Endothelial cell of umbilical vein (primary cell): ENCODE measurements at regions not wholly inside any gene's neighbourhood (a gene's known extent, or its start where the extent isn't known, plus 50 kb on each side); places are given as distances from the start of the nearest gene placed in this dataset.

Experiments
- BruUV-seq: library from RNA; stranded (reverse); fragments of 400-500 nt; replicated peaks from 2 replicates; lab custom pipeline; 2021; lab: Mats Ljungman, UMichigan
- CTCF ChIA-PET: fragments of 300-600, 350-600 bp; sonication (Branson Sonifier 250); formaldehyde crosslinking; loops from one replicate; lab custom pipeline; 2021; ENCODE audit warnings: antibody characterized with exemption, inconsistent platforms; lab: Charles Lee
- POLR2A ChIA-PET: fragments of 300-600, 350-600 bp; sonication (Branson Sonifier 250); formaldehyde crosslinking; loops from one replicate; lab custom pipeline; 2021; ENCODE audit warnings: antibody characterized with exemption, inconsistent platforms; lab: Charles Lee
- DNase-seq: peaks from one replicate; pipeline ENCODE4 v3.0.0-alpha.2; 2011; ENCODE audit warnings: low read depth, low spot score
- FAIRE-seq: peaks from 2 replicates; lab custom pipeline; 2011; peaks lifted over from hg19 to GRCh38; lab: Jason Lieb, UNC
- H2AFZ ChIP-seq: 2 replicates; pipeline ENCODE4 v1.6.0; 2012; ENCODE audit warnings: low read depth, low read length, control low read depth, inconsistent platforms
- H3K27ac ChIP-seq: 2 replicates; pipeline ENCODE4 v1.5.1; 2011; ENCODE audit warnings: low read depth, mild to moderate bottlenecking, control low read depth, low read length, moderate library complexity; ENCODE audit not compliant: insufficient read depth
- H3K27me3 ChIP-seq, 2 experiments: 2 replicates each; pipeline versions ENCODE4 v1.6.0 to v1.6.1; 2011; ENCODE audit warnings: low read length in 2 of 2, mixed read lengths in 1 of 2; ENCODE audit not compliant: control insufficient read depth in 2 of 2, insufficient read depth in 2 of 2
- H3K36me3 ChIP-seq, 2 experiments: 2 replicates in 1 of 2; 3 replicates in 1 of 2; pipeline ENCODE4 v1.5.1; 2011; ENCODE audit warnings: low read length in 2 of 2, mild to moderate bottlenecking in 1 of 2, moderate library complexity in 1 of 2; ENCODE audit not compliant: control insufficient read depth in 2 of 2, insufficient read depth in 2 of 2; ENCODE audit errors: extremely low read depth in 1 of 2
- H3K4me1 ChIP-seq: 3 replicates; pipeline ENCODE4 v1.5.1; 2011; ENCODE audit warnings: mild to moderate bottlenecking, low read length; ENCODE audit not compliant: control insufficient read depth, insufficient read depth; ENCODE audit errors: extremely low read depth
- H3K4me2 ChIP-seq: 2 replicates; pipeline ENCODE4 v1.6.1; 2011; ENCODE audit warnings: low read length, control low read depth, mixed read lengths; ENCODE audit not compliant: insufficient read depth
- H3K4me3 ChIP-seq, 3 experiments: fragments of 200-600 bp in 1 of 3; sonication (generic), shearing (Covaris generic) in 1 of 3; replicated peaks in 1 of 3; 2 replicates each; pipeline ENCODE4 v1.5.1; 2011 to 2016; ENCODE audit warnings: control low read depth in 3 of 3, low read length in 3 of 3, mild to moderate bottlenecking in 2 of 3, inconsistent platforms in 1 of 3, low read depth in 1 of 3, moderate library complexity in 1 of 3; ENCODE audit not compliant: insufficient read depth in 1 of 3
- H3K79me2 ChIP-seq: 2 replicates; pipeline ENCODE4 v1.6.0; 2012; ENCODE audit warnings: low read length, inconsistent platforms; ENCODE audit not compliant: control insufficient read depth, insufficient read depth
- H3K9ac ChIP-seq: replicated peaks from 2 replicates; pipeline ENCODE3; 2011; ENCODE audit warnings: low read length, control low read depth; ENCODE audit not compliant: insufficient read depth; ENCODE audit errors: extremely low read depth
- H3K9me1 ChIP-seq: replicated peaks from 3 replicates; pipeline ENCODE4 v1.6.0; 2011; ENCODE audit warnings: mild to moderate bottlenecking, low read length; ENCODE audit not compliant: control insufficient read depth, insufficient read depth; ENCODE audit errors: extremely low read depth
- H3K9me3 ChIP-seq: replicated peaks from 2 replicates; pipeline ENCODE4 v1.5.1; 2012; ENCODE audit warnings: low read length, inconsistent platforms; ENCODE audit not compliant: control insufficient read depth, insufficient read depth
- H4K20me1 ChIP-seq: replicated peaks from 2 replicates; pipeline ENCODE3; 2011; ENCODE audit warnings: mild to moderate bottlenecking, low read length; ENCODE audit not compliant: control insufficient read depth, insufficient read depth; ENCODE audit errors: extremely low read depth
- EZH2 ChIP-seq: IDR thresholded peaks from 2 replicates; pipeline ENCODE4 v1.6.1; 2012; ENCODE audit warnings: borderline replicate concordance, low read depth, mild to moderate bottlenecking, moderate library complexity, low read length, inconsistent platforms; ENCODE audit not compliant: severe bottlenecking
- FOS ChIP-seq: IDR thresholded peaks from 2 replicates; pipeline ENCODE4 v1.6.1; 2011; ENCODE audit warnings: mild to moderate bottlenecking, low read length, moderate library complexity, borderline replicate concordance; ENCODE audit not compliant: insufficient read depth
- GATA2 ChIP-seq: IDR thresholded peaks from 2 replicates; pipeline ENCODE4 v1.7.0; 2011; ENCODE audit warnings: low read depth, mild to moderate bottlenecking, moderate library complexity, mixed read lengths, low read length; ENCODE audit not compliant: insufficient read length, insufficient read depth
- JUN ChIP-seq: IDR thresholded peaks from 2 replicates; pipeline ENCODE4 v1.6.1; 2011; ENCODE audit warnings: borderline replicate concordance, low read depth; ENCODE audit not compliant: insufficient read length, insufficient read depth
- MAX ChIP-seq: IDR thresholded peaks from 2 replicates; pipeline ENCODE4 v1.6.1; 2011; ENCODE audit not compliant: insufficient read depth, insufficient read length
- MYC ChIP-seq: IDR thresholded peaks from one replicate; pipeline ENCODE4 v1.6.1; 2011; ENCODE audit warnings: mild to moderate bottlenecking, low read depth, low read length
- POLR2A ChIP-seq: IDR thresholded peaks from 2 replicates; pipeline ENCODE4 v1.6.1; 2012; ENCODE audit warnings: low read depth, mild to moderate bottlenecking, control low read depth, low read length
- POLR2AphosphoS5 ChIP-seq: IDR thresholded peaks from 2 replicates; pipeline ENCODE4 v1.6.1; 2012; ENCODE audit warnings: low read depth, mild to moderate bottlenecking, control low read depth, low read length, moderate library complexity; ENCODE audit not compliant: insufficient read depth
- dilution Hi-C: fragments of 300-500 bp; cut with MboI; formaldehyde crosslinking; loops from one replicate; pipeline ENCODE4 v1.15.0; 2019; ENCODE audit warnings: low sequenced_read_pairs; ENCODE audit not compliant: extremely low pct_ligation_motif_present
- intact Hi-C: fragments of 100-400 bp; cut with micrococcal nuclease; formaldehyde crosslinking; loops from one replicate; pipeline ENCODE4 v1.10.0; 2022
- TF ChIP-seq, protein P1 (sequence below), 2 donors: IDR thresholded peaks; 1 replicate in 1 of 2; 2 replicates in 1 of 2; pipeline ENCODE4 v1.5.1; 2011; ENCODE audit warnings: low read length in 2 of 2, mild to moderate bottlenecking in 2 of 2, moderate library complexity in 2 of 2, control low read depth in 1 of 2, inconsistent platforms in 1 of 2, low read depth in 1 of 2; ENCODE audit not compliant: insufficient read depth in 1 of 2; ENCODE audit errors: extremely low read depth in 1 of 2

DNA sequence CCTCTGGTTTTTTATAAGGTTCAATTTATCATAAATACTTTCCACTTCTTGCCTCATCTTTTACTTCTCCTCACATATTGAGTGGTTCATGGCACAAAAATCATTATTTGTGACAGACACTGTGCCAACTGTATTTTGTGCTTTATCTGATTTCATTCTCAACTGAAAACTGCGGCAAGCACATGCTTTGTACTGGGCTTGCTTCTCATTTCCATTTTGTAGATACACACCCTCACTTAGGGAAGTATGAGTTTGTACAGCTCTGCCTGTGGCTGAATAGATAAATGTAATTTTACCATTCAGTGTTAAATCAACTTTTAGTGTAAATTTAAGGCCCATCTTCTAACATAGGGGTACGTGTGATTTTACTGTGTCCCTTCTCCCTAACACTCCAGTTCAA lies 83.6 kb downstream of the ANXA2R start:
- Histone ChIP-seq H3K27ac (no peak overlapping the region), H3K4me2 (no peak overlapping the region), H3K9me1 (no peaks in the 10 kb centered on the region), H3K36me3 (no peaks in the 10 kb centered on the region), H4K20me1 (no peaks in the 10 kb centered on the region), H2AFZ (no peak overlapping the region), H3K9ac (no peak overlapping the region), H3K79me2 (peaks cover 31% of the 10 kb centered on the region), H3K4me1 (no peaks in the 10 kb centered on the region), H3K4me3 (no peak overlapping the region), H3K9me3 (no peaks in the 10 kb centered on the region), H3K27me3 (no peaks in the 10 kb centered on the region)
- no TSS peak for BruUV-seq
- DNase-seq (no peak), FAIRE-seq (no peak)
- ChIA-PET CTCF (interaction anchor here (1.0 kb wide), 1 partner anchor 48 kb away, joined by 3 read pairs; no protein-coding TSS in a partner anchor), POLR2A (no interaction called here)
- dilution Hi-C loops = no loop called here
- intact Hi-C loops = no loop called here
- TF ChIP-seq MAX (no peak), FOS (no peak), MYC (no peak), POLR2A (no peak), JUN (no peak), POLR2AphosphoS5 (no peak), GATA2 (no peak), EZH2 (no peak)
- TF ChIP-seq, protein P1, sequence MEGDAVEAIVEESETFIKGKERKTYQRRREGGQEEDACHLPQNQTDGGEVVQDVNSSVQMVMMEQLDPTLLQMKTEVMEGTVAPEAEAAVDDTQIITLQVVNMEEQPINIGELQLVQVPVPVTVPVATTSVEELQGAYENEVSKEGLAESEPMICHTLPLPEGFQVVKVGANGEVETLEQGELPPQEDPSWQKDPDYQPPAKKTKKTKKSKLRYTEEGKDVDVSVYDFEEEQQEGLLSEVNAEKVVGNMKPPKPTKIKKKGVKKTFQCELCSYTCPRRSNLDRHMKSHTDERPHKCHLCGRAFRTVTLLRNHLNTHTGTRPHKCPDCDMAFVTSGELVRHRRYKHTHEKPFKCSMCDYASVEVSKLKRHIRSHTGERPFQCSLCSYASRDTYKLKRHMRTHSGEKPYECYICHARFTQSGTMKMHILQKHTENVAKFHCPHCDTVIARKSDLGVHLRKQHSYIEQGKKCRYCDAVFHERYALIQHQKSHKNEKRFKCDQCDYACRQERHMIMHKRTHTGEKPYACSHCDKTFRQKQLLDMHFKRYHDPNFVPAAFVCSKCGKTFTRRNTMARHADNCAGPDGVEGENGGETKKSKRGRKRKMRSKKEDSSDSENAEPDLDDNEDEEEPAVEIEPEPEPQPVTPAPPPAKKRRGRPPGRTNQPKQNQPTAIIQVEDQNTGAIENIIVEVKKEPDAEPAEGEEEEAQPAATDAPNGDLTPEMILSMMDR (IDR thresholded peaks at IDR 0.05; ENCODE audit: extremely low read depth in 1 of 2, insufficient read depth in 1 of 2, low read depth in 1 of 2, low read length in 2 of 2) = no peak
